Spleen (tissue), 11 donors: ENCODE measurements at regions not wholly inside any gene's neighbourhood (a gene's known extent, or its start where the extent isn't known, plus 50 kb on each side); places are given as distances from the start of the nearest gene placed in this dataset.

Experiments used
- DNase-seq: peaks from one replicate; pipeline ENCODE4 v3.0.0-alpha.2; 2020
- H3K27ac ChIP-seq, 8 donors: fragments of 200-600 bp; sonication (generic) in 7 of 8; 1 replicate in 4 of 8; 2 replicates in 4 of 8; pipeline versions ENCODE4 v1.5.0 to v1.8.0; 2016 to 2021; ENCODE audit warnings: inconsistent platforms in 4 of 8, mild to moderate bottlenecking in 4 of 8, moderate library complexity in 1 of 8
- H3K27me3 ChIP-seq, 7 donors: fragments of 200-600 bp; sonication (generic) in 6 of 7; replicated peaks in 1 of 7; 1 replicate in 4 of 7; 2 replicates in 3 of 7; pipeline versions ENCODE4 v1.5.0 to v1.8.0; 2016 to 2021; ENCODE audit warnings: inconsistent platforms in 3 of 7, mild to moderate bottlenecking in 1 of 7
- H3K36me3 ChIP-seq, 6 donors: fragments of 200-600 bp; sonication (generic) in 5 of 6; 1 replicate in 4 of 6; 2 replicates in 2 of 6; pipeline versions ENCODE4 v1.5.0 to v1.8.0; 2016 to 2021; ENCODE audit warnings: inconsistent platforms in 2 of 6
- H3K4me1 ChIP-seq, 6 donors: fragments of 200-600 bp; sonication (generic) in 5 of 6; 1 replicate in 3 of 6; 2 replicates in 3 of 6; pipeline versions ENCODE4 v1.5.0 to v1.8.0; 2016 to 2021; ENCODE audit warnings: inconsistent platforms in 3 of 6
- H3K4me3 ChIP-seq, 8 donors: fragments of 200-600 bp; sonication (generic) in 7 of 8; 1 replicate in 4 of 8; 2 replicates in 4 of 8; pipeline versions ENCODE4 v1.5.0 to v1.8.0; 2016 to 2021; ENCODE audit warnings: inconsistent platforms in 4 of 8, mild to moderate bottlenecking in 4 of 8, moderate library complexity in 2 of 8
- H3K9me3 ChIP-seq, 8 donors: fragments of 200-600 bp; sonication (generic) in 7 of 8; 1 replicate in 4 of 8; 2 replicates in 4 of 8; pipeline versions ENCODE4 v1.5.0 to v1.8.0; 2016 to 2021; ENCODE audit warnings: inconsistent platforms in 4 of 8
- POLR2A ChIP-seq, 3 donors: fragments of 450-650 bp; IDR thresholded peaks; one replicate each; pipeline ENCODE4 v1.5.1; 2017; ENCODE audit warnings: antibody characterized with exemption in 3 of 3, mild to moderate bottlenecking in 1 of 3
- POLR2AphosphoS5 ChIP-seq, 3 donors: sonication (generic); formaldehyde crosslinking; IDR thresholded peaks; one replicate each; pipeline ENCODE4 v1.5.1; 2017; ENCODE audit warnings: antibody characterized with exemption in 3 of 3
- WGBS, 5 donors: extraction: QIAGEN DNeasy Blood & Tissue Kit in 3 of 5; methylation state at CpG; one replicate each; pipeline versions ENCODE4 v1.1.5 to v1.1.7; 2013 to 2018; 5-methylcytosine and 5-hydroxymethylcytosine counted together
- intact Hi-C: fragments of 100-400 bp; cut with DNase I; formaldehyde crosslinking; loops from one replicate; pipeline ENCODE4 v1.15.0; 2023; ENCODE audit warnings: low total_unique reads
- TF ChIP-seq, protein P1 (sequence below), 11 experiments: fragments of 200-600 bp in 7 of 11; fragments of 450-650 bp in 4 of 11; sonication (generic) in 4 of 11; IDR thresholded peaks in 8 of 11; conservative IDR thresholded peaks in 3 of 11; 1 replicate in 7 of 11; 2 replicates in 4 of 11; pipeline versions ENCODE4 v1.4.0 to v1.8.0; 2016 to 2021; ENCODE audit warnings: antibody characterized with exemption in 11 of 11, inconsistent platforms in 4 of 11, mild to moderate bottlenecking in 1 of 11
- donor health status: healthy with polysubstance abuse.
- donor health status: DM: no; HTN: no; CAD: no; lungs with moderate emphysema.
- donor health status: DM: no; HTN: no; CAD: no.
- donor health status: Bipolar disorder and iron deficiency.
- donor health status: healthy.
- donor health status: DM: no; HTN: no; CAD: no.
- donor health status: DM: yes; HTN: yes; CAD: no.

DNA sequence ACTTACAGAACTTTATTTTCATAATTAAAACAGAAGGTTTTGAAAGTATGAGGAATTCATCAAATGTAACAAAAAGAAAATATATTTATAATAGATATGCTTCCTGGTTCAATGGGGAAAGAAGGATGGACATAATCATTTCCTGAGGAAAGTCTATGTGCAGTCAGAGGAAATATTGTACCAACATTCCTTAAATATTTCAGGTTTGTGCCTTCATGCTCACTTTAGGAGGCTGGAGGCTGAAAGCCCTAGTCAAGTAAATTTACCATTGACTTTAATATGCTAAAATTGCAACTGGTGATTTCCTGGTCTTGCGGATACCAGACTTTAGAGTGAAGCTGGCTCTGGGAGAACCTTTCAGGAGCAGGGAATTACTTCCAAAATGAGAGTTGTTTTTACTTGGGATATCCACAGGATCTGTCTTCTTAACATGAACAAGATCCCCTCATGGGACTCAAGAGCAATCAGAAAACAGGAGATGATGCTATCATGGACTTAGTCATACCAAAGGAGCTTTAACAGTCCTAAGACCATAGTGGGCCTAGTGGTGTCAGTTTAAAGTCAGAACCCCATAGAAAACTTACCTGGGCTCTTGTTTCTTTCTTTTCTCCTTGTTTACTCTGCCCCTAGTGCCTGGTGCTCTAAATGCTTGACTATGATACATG is 762.8 kb upstream of the GRAMD2B start:
- peaks cover 0 to 5% (median 0%) of the 10 kb centered on the region in 8 donors for H3K9me3 ChIP-seq
- intact Hi-C loops, result no loop called here
- no peaks in the 10 kb centered on the region for H3K27me3 ChIP-seq
- H3K27ac ChIP-seq, result no peak overlapping the region
- no peak overlapping the region for H3K4me3 ChIP-seq
- no peak for DNase-seq
- H3K4me1 ChIP-seq, result peaks cover 0 to 6% (median 0%) of the 10 kb centered on the region in 6 donors
- H3K36me3 ChIP-seq, result no peaks in the 10 kb centered on the region
- WGBS, 5 donors, result 83 to 100% (median 95%) methylated on average over 1 of the region's 1 CpG
- no peak for TF ChIP-seq POLR2AphosphoS5 (IDR thresholded peaks at IDR 0.05)
- TF ChIP-seq, protein P1, sequence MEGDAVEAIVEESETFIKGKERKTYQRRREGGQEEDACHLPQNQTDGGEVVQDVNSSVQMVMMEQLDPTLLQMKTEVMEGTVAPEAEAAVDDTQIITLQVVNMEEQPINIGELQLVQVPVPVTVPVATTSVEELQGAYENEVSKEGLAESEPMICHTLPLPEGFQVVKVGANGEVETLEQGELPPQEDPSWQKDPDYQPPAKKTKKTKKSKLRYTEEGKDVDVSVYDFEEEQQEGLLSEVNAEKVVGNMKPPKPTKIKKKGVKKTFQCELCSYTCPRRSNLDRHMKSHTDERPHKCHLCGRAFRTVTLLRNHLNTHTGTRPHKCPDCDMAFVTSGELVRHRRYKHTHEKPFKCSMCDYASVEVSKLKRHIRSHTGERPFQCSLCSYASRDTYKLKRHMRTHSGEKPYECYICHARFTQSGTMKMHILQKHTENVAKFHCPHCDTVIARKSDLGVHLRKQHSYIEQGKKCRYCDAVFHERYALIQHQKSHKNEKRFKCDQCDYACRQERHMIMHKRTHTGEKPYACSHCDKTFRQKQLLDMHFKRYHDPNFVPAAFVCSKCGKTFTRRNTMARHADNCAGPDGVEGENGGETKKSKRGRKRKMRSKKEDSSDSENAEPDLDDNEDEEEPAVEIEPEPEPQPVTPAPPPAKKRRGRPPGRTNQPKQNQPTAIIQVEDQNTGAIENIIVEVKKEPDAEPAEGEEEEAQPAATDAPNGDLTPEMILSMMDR (IDR thresholded peaks at IDR 0.05 in 8 of 11, conservative IDR thresholded peaks at IDR 0.05 in 3 of 11), result no peak
- TF ChIP-seq POLR2A (IDR thresholded peaks at IDR 0.05), result no peak

GRCh38 chr5:125661584-125661983 is 761.6 kb upstream of the GRAMD2B start:
- TF ChIP-seq POLR2A (IDR thresholded peaks at IDR 0.05), result no peak
- TF ChIP-seq POLR2AphosphoS5 (IDR thresholded peaks at IDR 0.05), result no peak
- TF ChIP-seq, protein P1 (IDR thresholded peaks at IDR 0.05 in 8 of 11, conservative IDR thresholded peaks at IDR 0.05 in 3 of 11), result no peak
- DNase-seq, result no peak
- Histone ChIP-seq H3K9me3 (peaks cover 0 to 5% (median 0%) of the 10 kb centered on the region in 8 donors), H3K36me3 (no peaks in the 10 kb centered on the region), H3K27ac (no peak overlapping the region), H3K4me1 (peaks cover 0 to 6% (median 0%) of the 10 kb centered on the region in 6 donors), H3K27me3 (no peaks in the 10 kb centered on the region), H3K4me3 (no peak overlapping the region)
- intact Hi-C loops, result no loop called here
- WGBS, 5 donors, result 83 to 100% (median 90%) methylated on average over 1 of the region's 1 CpG

- TF ChIP-seq, protein P1 (IDR thresholded peaks at IDR 0.05 in 8 of 11, conservative IDR thresholded peaks at IDR 0.05 in 3 of 11), result no peak
- TF ChIP-seq POLR2A (IDR thresholded peaks at IDR 0.05), result no peak
- no peaks in the 10 kb centered on the region for H3K4me1 ChIP-seq
- no peaks in the 10 kb centered on the region for H3K36me3 ChIP-seq
- no peak for DNase-seq
- no peak overlapping the region for H3K4me3 ChIP-seq
- no peaks in the 10 kb centered on the region for H3K9me3 ChIP-seq
- intact Hi-C loops, result no loop called here
- H3K27ac ChIP-seq, result no peak overlapping the region
- no peaks in the 10 kb centered on the region for H3K27me3 ChIP-seq
Observed at GRCh38 chr5:125668884-125669283, 754.3 kb upstream of the GRAMD2B start.

- TF ChIP-seq, protein P1 (IDR thresholded peaks at IDR 0.05 in 8 of 11, conservative IDR thresholded peaks at IDR 0.05 in 3 of 11), result no peak
- TF ChIP-seq POLR2A (IDR thresholded peaks at IDR 0.05), result no peak
- WGBS, 5 donors, result 60 to 81% (median 78%) methylated on average over 4 of the region's 4 CpGs
- H3K4me3 ChIP-seq, result no peak overlapping the region
Observed at GRCh38 chr5:125673359-125673950, 749.8 kb upstream of the GRAMD2B start.

More at GRCh38 chr5:125673359-125673950, 749.8 kb upstream of the GRAMD2B start:
- intact Hi-C loops, result no loop called here
- Histone ChIP-seq H3K27ac (no peak overlapping the region), H3K27me3 (no peaks in the 10 kb centered on the region), H3K4me1 (no peaks in the 10 kb centered on the region), H3K36me3 (no peaks in the 10 kb centered on the region), H3K9me3 (peaks cover 0 to 8% (median 0%) of the 10 kb centered on the region in 8 donors)
- DNase-seq, result no peak
